HG03103 (cell line): ENCODE measurements at regions not wholly inside any gene's neighbourhood (a gene's known extent, or its start where the extent isn't known, plus 50 kb on each side); places are given as distances from the start of the nearest gene placed in this dataset.
A peak's percentile ranks its signal among the peaks of the same experiment; 100 is the strongest.
"Not testable (repeated sequence)": the region's sequence is repeated elsewhere in the genome, so short reads cannot be mapped to it uniquely, and the experiment has no call there.

Experiments used
- ATAC-seq: cut with Tn5 transposase; IDR thresholded peaks from one replicate; pipeline ENCODE4 v1.9.1; 2021; ENCODE audit warnings: low read depth; ENCODE audit not compliant: unreplicated experiment

- ATAC-seq = no peak
Observed at GRCh38 chr9:81804306-81804705, 115.0 kb upstream of the TLE1 start.

- not testable (repeated sequence) for ATAC-seq
Observed at GRCh38 chr9:81811688-81812087, 116.5 kb upstream of the SPATA31D4 start.

GRCh38 chr9:81814401-81814793 is 113.8 kb upstream of the SPATA31D4 start:
- ATAC-seq = no peak

GRCh38 chr9:81814794-81815464 is 113.3 kb upstream of the SPATA31D4 start:
- ATAC-seq = peak; percentile 76

GRCh38 chr9:81815781-81816180 is 112.4 kb upstream of the SPATA31D4 start:
- ATAC-seq = no peak

- ATAC-seq = no peak
Observed at GRCh38 chr9:81819155-81819554, 109.1 kb upstream of the SPATA31D4 start.

GRCh38 chr9:81819859-81820546 is 108.2 kb upstream of the SPATA31D4 start:
- no peak for ATAC-seq

GRCh38 chr9:81822301-81822865 is 105.8 kb upstream of the SPATA31D4 start:
- no peak for ATAC-seq

GRCh38 chr9:81822967-81823366 is 105.3 kb upstream of the SPATA31D4 start:
- ATAC-seq = no peak

GRCh38 chr9:81823672-81824554 is 104.3 kb upstream of the SPATA31D4 start:
- no peak for ATAC-seq

- ATAC-seq = no peak
Observed at GRCh38 chr9:81824802-81825730, 103.2 kb upstream of the SPATA31D4 start.

- ATAC-seq = no peak
Observed at GRCh38 chr9:81825846-81826516, 102.2 kb upstream of the SPATA31D4 start.

- no peak for ATAC-seq
Observed at GRCh38 chr9:81826517-81826906, 101.7 kb upstream of the SPATA31D4 start.

- ATAC-seq = peak; percentile 92
Observed at GRCh38 chr9:81827616-81828296, 100.5 kb upstream of the SPATA31D4 start.

GRCh38 chr9:81829195-81829882 is 98.9 kb upstream of the SPATA31D4 start:
- no peak for ATAC-seq

GRCh38 chr9:81830431-81830830 is 97.8 kb upstream of the SPATA31D4 start:
- not testable (repeated sequence) for ATAC-seq

- ATAC-seq = no peak
Observed at GRCh38 chr9:81832571-81833285, 95.5 kb upstream of the SPATA31D4 start.
